Vagina (tissue), 2 donors: ENCODE measurements at regions not wholly inside any gene's neighbourhood (a gene's known extent, or its start where the extent isn't known, plus 50 kb on each side); places are given as distances from the start of the nearest gene placed in this dataset.

Source experiments
- CTCF ChIP-seq, 3 experiments: fragments of 450-650 bp in 2 of 3; fragments of 200-600 bp in 1 of 3; sonication (generic) in 1 of 3; IDR thresholded peaks; one replicate each; pipeline ENCODE4 v1.5.1; 2017 to 2019; ENCODE audit warnings: antibody characterized with exemption in 3 of 3, mild to moderate bottlenecking in 2 of 3, moderate library complexity in 2 of 3
- POLR2A ChIP-seq, 2 donors: fragments of 450-650 bp; IDR thresholded peaks; one replicate each; pipeline ENCODE4 v1.6.1; 2017; ENCODE audit warnings: antibody characterized with exemption in 2 of 2, mild to moderate bottlenecking in 2 of 2, moderate library complexity in 2 of 2
- POLR2AphosphoS5 ChIP-seq, 2 donors: sonication (generic); formaldehyde crosslinking; IDR thresholded peaks; one replicate each; pipeline ENCODE4 v1.9.0; 2017; ENCODE audit warnings: antibody characterized with exemption in 2 of 2, mild to moderate bottlenecking in 2 of 2, low read depth in 1 of 2; ENCODE audit not compliant: insufficient read depth in 1 of 2

- TF ChIP-seq CTCF (IDR thresholded peaks at IDR 0.05) (no peak), POLR2A (IDR thresholded peaks at IDR 0.05) (no peak), POLR2AphosphoS5 (IDR thresholded peaks at IDR 0.05; ENCODE audit: insufficient read depth in 1 of 2, low read depth in 1 of 2) (no peak)
Observed at GRCh38 chr6:105560611-105561066, 157.8 kb upstream of the PREP start.
